VCaP (cell line): ENCODE measurements at regions not wholly inside any gene's neighbourhood (a gene's known extent, or its start where the extent isn't known, plus 50 kb on each side); places are given as distances from the start of the nearest gene placed in this dataset.
A peak's percentile ranks its signal among the peaks of the same experiment; 100 is the strongest.

Source experiments
- H3K27ac ChIP-seq: fragments of 450-650 bp; 2 replicates; pipeline ENCODE4 v1.5.1; 2017
- TF ChIP-seq, protein P1 (sequence below): fragments of 450-650 bp; conservative IDR thresholded peaks from 2 replicates; pipeline ENCODE4 v1.5.1; 2017; ENCODE audit warnings: mild to moderate bottlenecking, moderate library complexity

DNA sequence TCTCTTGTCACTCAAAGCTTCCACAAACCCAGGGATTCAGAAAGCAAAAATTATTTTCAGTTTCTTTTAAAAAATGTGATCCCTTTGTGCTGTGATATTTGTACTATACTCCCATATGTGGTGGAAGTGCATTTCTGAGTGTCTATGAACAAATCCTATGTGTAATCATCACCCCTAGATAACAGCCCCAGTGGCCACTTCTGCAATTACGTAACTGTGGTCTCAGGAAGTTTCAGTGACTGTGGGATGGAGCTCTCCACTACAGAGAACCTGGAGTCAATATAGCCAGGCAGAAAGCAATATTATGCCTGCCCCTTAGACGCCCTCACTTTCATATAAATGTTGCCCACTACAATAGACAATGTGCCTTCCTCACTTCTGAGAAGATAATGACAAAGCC lies 1101.7 kb upstream of the GHITM start:
- no peak overlapping the region for H3K27ac ChIP-seq
- TF ChIP-seq, protein P1, sequence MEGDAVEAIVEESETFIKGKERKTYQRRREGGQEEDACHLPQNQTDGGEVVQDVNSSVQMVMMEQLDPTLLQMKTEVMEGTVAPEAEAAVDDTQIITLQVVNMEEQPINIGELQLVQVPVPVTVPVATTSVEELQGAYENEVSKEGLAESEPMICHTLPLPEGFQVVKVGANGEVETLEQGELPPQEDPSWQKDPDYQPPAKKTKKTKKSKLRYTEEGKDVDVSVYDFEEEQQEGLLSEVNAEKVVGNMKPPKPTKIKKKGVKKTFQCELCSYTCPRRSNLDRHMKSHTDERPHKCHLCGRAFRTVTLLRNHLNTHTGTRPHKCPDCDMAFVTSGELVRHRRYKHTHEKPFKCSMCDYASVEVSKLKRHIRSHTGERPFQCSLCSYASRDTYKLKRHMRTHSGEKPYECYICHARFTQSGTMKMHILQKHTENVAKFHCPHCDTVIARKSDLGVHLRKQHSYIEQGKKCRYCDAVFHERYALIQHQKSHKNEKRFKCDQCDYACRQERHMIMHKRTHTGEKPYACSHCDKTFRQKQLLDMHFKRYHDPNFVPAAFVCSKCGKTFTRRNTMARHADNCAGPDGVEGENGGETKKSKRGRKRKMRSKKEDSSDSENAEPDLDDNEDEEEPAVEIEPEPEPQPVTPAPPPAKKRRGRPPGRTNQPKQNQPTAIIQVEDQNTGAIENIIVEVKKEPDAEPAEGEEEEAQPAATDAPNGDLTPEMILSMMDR = no peak

DNA sequence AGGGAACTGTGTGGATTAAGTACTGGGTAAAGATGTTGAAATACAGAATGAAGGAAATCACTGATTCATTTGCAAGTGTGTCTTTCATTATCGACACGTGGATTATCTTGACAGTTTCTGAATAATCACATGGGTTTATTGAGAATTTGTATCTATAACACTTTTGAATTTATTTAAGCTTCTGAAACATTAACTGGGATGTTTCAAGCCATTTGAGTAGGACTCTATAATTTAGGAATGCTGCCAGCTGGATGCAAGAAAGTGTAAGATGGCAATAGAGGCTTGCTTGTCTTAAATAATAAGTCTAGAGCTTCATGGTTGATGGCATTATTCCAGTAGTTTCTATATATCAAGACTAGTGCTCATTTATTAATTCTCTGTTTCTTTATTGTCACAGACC lies 1100.7 kb upstream of the GHITM start:
- no peak overlapping the region for H3K27ac ChIP-seq
- TF ChIP-seq, protein P1 = no peak

DNA sequence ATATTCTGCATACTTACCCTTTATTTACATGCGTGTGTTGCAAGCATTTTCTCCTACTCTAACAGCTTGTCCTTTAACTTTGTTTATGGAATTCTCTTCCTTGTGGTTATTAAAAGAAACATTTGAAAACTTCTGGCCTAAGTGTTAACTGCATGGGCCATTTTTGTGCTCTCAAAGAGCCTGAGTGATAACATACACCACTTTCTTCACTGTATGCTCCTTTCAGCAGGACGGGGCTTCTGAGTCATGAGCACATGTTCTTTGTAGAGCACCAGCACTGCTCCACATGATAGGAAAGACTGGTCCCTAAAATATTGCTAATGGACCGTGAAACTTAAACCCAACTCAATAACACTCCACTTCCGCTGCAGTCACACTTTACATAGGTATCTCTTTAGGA lies 1093.6 kb upstream of the GHITM start:
- TF ChIP-seq, protein P1 = no peak

DNA sequence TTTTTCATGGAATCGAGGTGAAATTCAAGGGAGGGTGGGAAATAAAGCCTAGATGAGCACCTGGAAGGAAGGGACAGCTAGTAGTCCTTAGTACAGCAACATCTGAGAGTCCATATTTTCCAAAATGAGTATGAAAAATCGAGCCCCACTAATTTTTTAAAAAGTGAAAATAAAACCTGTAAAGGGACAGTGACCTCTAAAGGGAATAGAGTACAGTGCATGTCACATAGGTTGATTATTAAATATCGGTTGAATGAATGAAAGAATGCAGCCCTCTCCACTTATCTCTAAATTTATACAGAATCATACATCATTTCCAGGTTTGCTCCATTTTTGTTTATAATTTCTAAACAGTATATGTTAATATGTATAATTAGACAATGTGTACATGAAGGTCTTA lies 1088.5 kb upstream of the GHITM start:
- peak overlapping the region; percentile 88 for H3K27ac ChIP-seq
- TF ChIP-seq, protein P1 = 0 out of 2 replicates have a peak, but pooled peaks have one; percentile 22

More for the DNA sequence above, 1093.6 kb upstream of the GHITM start:
- no peak overlapping the region for H3K27ac ChIP-seq

DNA sequence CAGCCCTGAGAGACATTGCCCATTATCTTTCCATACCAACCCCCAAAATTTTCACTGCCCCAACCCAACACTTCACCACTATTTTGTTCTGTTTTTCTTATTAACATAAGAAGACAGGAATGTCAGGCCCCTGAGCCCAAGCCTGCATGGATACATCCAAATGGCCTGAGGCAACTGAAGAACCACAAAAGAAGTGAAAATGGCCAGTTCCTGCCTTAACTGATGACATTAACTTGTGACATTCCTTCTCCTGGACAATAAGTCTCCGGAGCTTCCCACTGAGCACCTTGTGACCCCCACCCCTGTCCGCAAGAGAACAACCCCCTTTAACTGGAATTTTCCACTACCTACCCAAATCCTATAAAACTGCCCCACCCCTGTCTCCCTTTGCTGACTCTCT lies 1076.4 kb upstream of the GHITM start:
- TF ChIP-seq, protein P1 = no peak
- H3K27ac ChIP-seq = no peak overlapping the region

DNA sequence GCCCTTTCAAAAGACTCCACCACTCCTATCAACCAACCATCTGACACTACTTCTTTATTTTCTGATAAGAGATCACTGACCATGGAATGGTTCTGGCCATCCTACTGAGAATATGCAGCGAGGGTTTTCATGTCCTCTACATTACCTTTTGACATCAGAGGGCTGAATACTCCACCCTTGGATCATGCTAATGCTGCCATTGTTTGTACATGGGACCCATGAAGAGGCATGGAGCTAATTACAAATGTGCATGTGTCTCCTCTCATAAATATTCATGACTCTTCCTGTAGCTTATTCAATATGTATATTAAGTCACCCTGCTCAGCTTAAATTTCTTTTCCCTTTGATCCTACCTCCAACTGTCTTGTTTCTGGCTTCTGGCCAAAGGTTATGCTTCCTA lies 1065.8 kb upstream of the GHITM start:
- H3K27ac ChIP-seq = no peak overlapping the region
- TF ChIP-seq, protein P1 = no peak

DNA sequence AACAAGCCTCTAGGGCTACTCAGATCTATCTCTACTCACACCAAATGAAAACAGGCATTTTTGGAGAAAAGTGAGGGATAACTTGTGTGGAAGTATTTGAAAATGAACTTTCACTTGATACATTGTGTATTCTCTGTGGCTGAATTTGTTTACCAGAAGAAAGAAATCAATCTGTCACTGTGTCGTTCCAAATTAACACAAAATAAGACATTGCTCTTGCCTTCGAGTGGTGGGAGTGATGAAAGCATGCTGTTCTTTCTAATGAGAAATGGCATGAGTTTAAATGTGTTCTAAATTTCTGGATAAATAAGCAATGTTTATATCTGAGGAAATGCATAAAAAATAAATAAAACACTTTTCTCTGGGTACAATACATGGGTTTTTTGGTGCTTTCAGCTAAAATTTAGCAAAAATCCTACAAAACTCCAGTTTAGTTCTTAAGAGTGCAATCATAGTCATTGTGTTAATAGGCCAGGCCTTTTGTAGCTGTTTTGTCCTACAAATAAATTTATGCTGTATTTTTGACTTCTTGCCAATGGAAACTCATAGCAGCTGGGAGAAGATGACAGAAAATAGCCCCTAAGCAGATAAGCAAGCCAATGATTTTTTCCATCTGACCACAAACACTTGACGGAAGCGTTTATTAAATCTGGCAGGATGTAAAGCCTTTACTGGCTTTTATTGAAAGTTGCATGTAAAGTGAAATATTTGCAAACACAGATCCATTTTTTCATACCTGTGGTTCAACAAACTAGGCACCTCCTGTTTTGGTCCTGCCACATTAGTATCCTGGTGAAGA lies 1064.1 kb upstream of the GHITM start:
- TF ChIP-seq, protein P1 = no peak
- peak overlapping the region; percentile 13; the same call in 1 of the 2 replicates for H3K27ac ChIP-seq
